Activated CD4-positive, alpha-beta memory T cell treated with anti-CD3 and anti-CD28 coated beads, Interleukin-2, amount 10 ng/mL, durations not matched to agents 7 days and 5 days (primary cell): ENCODE measurements at regions not wholly inside any gene's neighbourhood (a gene's known extent, or its start where the extent isn't known, plus 50 kb on each side); places are given as distances from the start of the nearest gene placed in this dataset.

ENCODE experiments used
- CTCF ChIA-PET: fragments of 350-600 bp; sonication (Branson Sonifier 250); formaldehyde crosslinking; loops from one replicate; lab custom pipeline; 2021; ENCODE audit warnings: antibody characterized with exemption, inconsistent platforms; lab: Charles Lee
- POLR2A ChIA-PET: fragments of 350-600 bp; sonication (Branson Sonifier 250); formaldehyde crosslinking; loops from one replicate; lab custom pipeline; 2021; ENCODE audit warnings: antibody characterized with exemption; lab: Charles Lee
- DNase-seq: peaks from one replicate; pipeline ENCODE4 v3.0.0-alpha.2; 2020
- H3K27ac Mint-ChIP-seq: one replicate; pipeline ENCODE4 v1.8.0; 2021; ENCODE audit warnings: mild to moderate bottlenecking, mixed read lengths
- H3K27me3 Mint-ChIP-seq: one replicate; pipeline ENCODE4 v1.8.0; 2021; ENCODE audit warnings: mixed read lengths
- H3K36me3 Mint-ChIP-seq: one replicate; pipeline ENCODE4 v1.8.0; 2021; ENCODE audit warnings: low read depth, mixed read lengths
- H3K4me1 Mint-ChIP-seq: one replicate; pipeline ENCODE4 v1.8.0; 2021; ENCODE audit warnings: mixed read lengths
- H3K4me3 Mint-ChIP-seq: one replicate; pipeline ENCODE4 v1.8.0; 2021; ENCODE audit warnings: mild to moderate bottlenecking, mixed read lengths
- H3K9me3 Mint-ChIP-seq: one replicate; pipeline ENCODE4 v1.8.0; 2021; ENCODE audit warnings: mixed read lengths

GRCh38 chr20:5447188-5447587, 130.4 kb upstream of the PROKR2 start:
- Mint-ChIP-seq H3K4me1 (no peaks in the 10 kb centered on the region), H3K9me3 (no peaks in the 10 kb centered on the region), H3K36me3 (no peaks in the 10 kb centered on the region), H3K27ac (no peak overlapping the region), H3K27me3 (peaks cover 18% of the 10 kb centered on the region), H3K4me3 (no peak overlapping the region)
- POLR2A ChIA-PET, result no interaction called here
- CTCF ChIA-PET, result interaction anchor here (1.1 to 3.2 kb wide), 4 partner anchors 19 to 243 kb away, joined by 3 to 18 read pairs (median 4); no protein-coding TSS in a partner anchor
- DNase-seq, result no peak

- Mint-ChIP-seq H3K27ac (no peak overlapping the region), H3K4me1 (no peaks in the 10 kb centered on the region), H3K36me3 (no peaks in the 10 kb centered on the region), H3K9me3 (no peaks in the 10 kb centered on the region), H3K4me3 (no peak overlapping the region), H3K27me3 (peaks cover 27% of the 10 kb centered on the region)
- no peak for DNase-seq
- ChIA-PET CTCF (no interaction called here), POLR2A (no interaction called here)
Observed at GRCh38 chr20:5445611-5446010, 128.9 kb upstream of the PROKR2 start.

- no peak for DNase-seq
Observed at GRCh38 chr20:5442101-5442500, 125.3 kb upstream of the PROKR2 start.

GRCh38 chr20:5434116-5434515, 117.4 kb upstream of the PROKR2 start:
- Mint-ChIP-seq H3K36me3 (no peaks in the 10 kb centered on the region), H3K4me1 (no peaks in the 10 kb centered on the region), H3K27me3 (peaks cover 3% of the 10 kb centered on the region), H3K9me3 (no peaks in the 10 kb centered on the region), H3K4me3 (no peak overlapping the region), H3K27ac (no peak overlapping the region)
- ChIA-PET CTCF (no interaction called here), POLR2A (no interaction called here)
- no peak for DNase-seq

More at GRCh38 chr20:5442101-5442500, 125.3 kb upstream of the PROKR2 start:
- ChIA-PET CTCF (no interaction called here), POLR2A (no interaction called here)
- Mint-ChIP-seq H3K9me3 (no peaks in the 10 kb centered on the region), H3K36me3 (no peaks in the 10 kb centered on the region), H3K4me3 (no peak overlapping the region), H3K4me1 (no peaks in the 10 kb centered on the region), H3K27me3 (peaks cover 17% of the 10 kb centered on the region), H3K27ac (no peak overlapping the region)

GRCh38 chr20:5433352-5433751, 116.6 kb upstream of the PROKR2 start:
- POLR2A ChIA-PET, result no interaction called here
- peaks cover 6% of the 10 kb centered on the region for H3K27me3 Mint-ChIP-seq
- no peak for DNase-seq
- H3K9me3 Mint-ChIP-seq, result no peaks in the 10 kb centered on the region
- no peak overlapping the region for H3K4me3 Mint-ChIP-seq
- no peaks in the 10 kb centered on the region for H3K36me3 Mint-ChIP-seq
- no peak overlapping the region for H3K27ac Mint-ChIP-seq
- H3K4me1 Mint-ChIP-seq, result no peaks in the 10 kb centered on the region
- CTCF ChIA-PET, result no interaction called here

- no peak for DNase-seq
- ChIA-PET POLR2A (no interaction called here), CTCF (no interaction called here)
- no peak overlapping the region for H3K4me3 Mint-ChIP-seq
- H3K4me1 Mint-ChIP-seq, result no peaks in the 10 kb centered on the region
- H3K27me3 Mint-ChIP-seq, result peaks cover 6% of the 10 kb centered on the region
- H3K27ac Mint-ChIP-seq, result no peak overlapping the region
- H3K36me3 Mint-ChIP-seq, result no peaks in the 10 kb centered on the region
- no peaks in the 10 kb centered on the region for H3K9me3 Mint-ChIP-seq
Observed at GRCh38 chr20:5432030-5432429, 115.3 kb upstream of the PROKR2 start.

GRCh38 chr20:5430670-5431069, 113.9 kb upstream of the PROKR2 start:
- CTCF ChIA-PET, result interaction anchor here (1.6 kb wide), 1 partner anchor 18 kb away, joined by 6 read pairs; no protein-coding TSS in a partner anchor
- Mint-ChIP-seq H3K27me3 (peaks cover 6% of the 10 kb centered on the region), H3K36me3 (no peaks in the 10 kb centered on the region), H3K4me3 (no peak overlapping the region), H3K9me3 (no peaks in the 10 kb centered on the region), H3K27ac (no peak overlapping the region), H3K4me1 (no peaks in the 10 kb centered on the region)
- DNase-seq, result no peak
- POLR2A ChIA-PET, result no interaction called here

- Mint-ChIP-seq H3K36me3 (no peaks in the 10 kb centered on the region), H3K27ac (no peak overlapping the region), H3K4me1 (no peaks in the 10 kb centered on the region), H3K4me3 (no peak overlapping the region), H3K9me3 (no peaks in the 10 kb centered on the region), H3K27me3 (peaks cover 4% of the 10 kb centered on the region)
- ChIA-PET POLR2A (no interaction called here), CTCF (no interaction called here)
- DNase-seq, result no peak
Observed at GRCh38 chr20:5426026-5426425, 109.3 kb upstream of the PROKR2 start.

- H3K4me1 Mint-ChIP-seq, result no peaks in the 10 kb centered on the region
- POLR2A ChIA-PET, result no interaction called here
- H3K9me3 Mint-ChIP-seq, result no peaks in the 10 kb centered on the region
- no peak overlapping the region for H3K4me3 Mint-ChIP-seq
- H3K36me3 Mint-ChIP-seq, result no peaks in the 10 kb centered on the region
- DNase-seq, result no peak
- H3K27me3 Mint-ChIP-seq, result no peaks in the 10 kb centered on the region
- H3K27ac Mint-ChIP-seq, result no peak overlapping the region
- CTCF ChIA-PET, result no interaction called here
Observed at GRCh38 chr20:5416086-5416485, 99.3 kb upstream of the PROKR2 start.

- Mint-ChIP-seq H3K36me3 (no peaks in the 10 kb centered on the region), H3K4me1 (no peaks in the 10 kb centered on the region), H3K27me3 (no peaks in the 10 kb centered on the region), H3K9me3 (no peaks in the 10 kb centered on the region), H3K27ac (no peak overlapping the region), H3K4me3 (no peak overlapping the region)
- POLR2A ChIA-PET, result no interaction called here
- no peak for DNase-seq
- CTCF ChIA-PET, result no interaction called here
Observed at GRCh38 chr20:5413394-5413793, 96.6 kb upstream of the PROKR2 start.

- Mint-ChIP-seq H3K27ac (no peak overlapping the region), H3K4me1 (peaks cover 3% of the 10 kb centered on the region), H3K36me3 (no peaks in the 10 kb centered on the region), H3K4me3 (no peak overlapping the region), H3K27me3 (no peaks in the 10 kb centered on the region), H3K9me3 (no peaks in the 10 kb centered on the region)
- POLR2A ChIA-PET, result no interaction called here
- CTCF ChIA-PET, result no interaction called here
- DNase-seq, result no peak
Observed at GRCh38 chr20:5410470-5410869, 93.7 kb upstream of the PROKR2 start.

GRCh38 chr20:5402903-5403531, 86.3 kb upstream of the PROKR2 start:
- no peaks in the 10 kb centered on the region for H3K27me3 Mint-ChIP-seq
- peaks cover 3% of the 10 kb centered on the region for H3K4me1 Mint-ChIP-seq
- H3K36me3 Mint-ChIP-seq, result no peaks in the 10 kb centered on the region
- peak; percentile 20 for DNase-seq
- CTCF ChIA-PET, result interaction anchor here (0.8 to 1.1 kb wide), 2 partner anchors 16 to 34 kb away, joined by 3 read pairs; no protein-coding TSS in a partner anchor
- H3K4me3 Mint-ChIP-seq, result no peak overlapping the region
- no peak overlapping the region for H3K27ac Mint-ChIP-seq
- H3K9me3 Mint-ChIP-seq, result no peaks in the 10 kb centered on the region
- POLR2A ChIA-PET, result no interaction called here

- Mint-ChIP-seq H3K9me3 (no peaks in the 10 kb centered on the region), H3K4me1 (no peaks in the 10 kb centered on the region), H3K36me3 (no peaks in the 10 kb centered on the region), H3K27ac (no peak overlapping the region), H3K27me3 (no peaks in the 10 kb centered on the region), H3K4me3 (no peak overlapping the region)
- ChIA-PET CTCF (interaction anchor here (1.0 kb wide), 1 partner anchor 46 kb away, joined by 3 read pairs; no protein-coding TSS in a partner anchor), POLR2A (no interaction called here)
- no peak for DNase-seq
Observed at GRCh38 chr20:5401277-5401875, 84.6 kb upstream of the PROKR2 start.
